ENCODE measurements at regions not wholly inside any gene's neighbourhood (a gene's known extent, or its start where the extent isn't known, plus 50 kb on each side); places are given as distances from the start of the nearest gene placed in this dataset.
A peak's percentile ranks its signal among the peaks of the same experiment; 100 is the strongest.
"Not testable (repeated sequence)": the region's sequence is repeated elsewhere in the genome, so short reads cannot be mapped to it uniquely, and the experiment has no call there.

DNA sequence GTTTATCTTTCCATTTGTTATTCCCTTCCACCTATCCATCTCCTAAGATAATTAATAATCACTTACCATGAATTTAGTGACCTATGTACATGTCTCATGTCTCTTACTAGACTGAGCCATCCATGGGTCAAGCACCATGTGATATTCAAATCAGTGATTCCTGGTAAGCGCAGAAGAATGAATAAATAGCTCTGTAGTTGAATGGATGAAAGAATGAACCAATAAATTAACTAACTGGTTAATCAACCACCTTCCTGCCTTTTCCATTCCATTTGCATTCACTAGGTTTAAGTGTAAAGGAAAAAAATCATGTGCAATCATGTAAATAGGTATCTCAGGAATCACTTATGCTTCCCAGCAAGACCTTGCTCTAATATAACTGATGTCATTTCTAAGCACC, 779.5 kb downstream of the NTRK3 start:
- Histone ChIP-seq H3K27ac (no peak overlapping the region), H3K27me3 (ENCODE audit: insufficient read depth in 3 of 3, low read length in 2 of 3) (no peaks in the 10 kb centered on the region), H3K4me3 (no peak overlapping the region), H3K36me3 (ENCODE audit: insufficient read depth in 1 of 2, low read depth in 1 of 2) (no peaks in the 10 kb centered on the region), H3K4me1 (no peaks in the 10 kb centered on the region), H3K9me3 (no peaks in the 10 kb centered on the region)
- TF ChIP-seq CTCF (IDR thresholded peaks at IDR 0.05), result no peak
- intact Hi-C loops (cut with DNase I), result no loop called here
- ATAC-seq, result no peak
- 96 to 97% (median 97%) methylated on average over 1 of the region's 1 CpG for WGBS, 3 donors
- no peak for DNase-seq

- Histone ChIP-seq H3K4me1 (no peaks in the 10 kb centered on the region), H3K9me3 (no peaks in the 10 kb centered on the region), H3K36me3 (ENCODE audit: insufficient read depth in 1 of 2, low read depth in 1 of 2) (no peaks in the 10 kb centered on the region), H3K27me3 (ENCODE audit: insufficient read depth in 3 of 3, low read length in 2 of 3) (no peaks in the 10 kb centered on the region), H3K27ac (no peak overlapping the region), H3K4me3 (no peak overlapping the region)
- 48 to 57% (median 49%) methylated on average over 2 of the region's 2 CpGs for WGBS, 3 donors
- TF ChIP-seq CTCF (IDR thresholded peaks at IDR 0.05), result no peak
- intact Hi-C loops (cut with DNase I), result no loop called here
- ATAC-seq (no peak), DNase-seq (no peak)
Measured at GRCh38 chr15:87470923-87471322, 785.6 kb downstream of the NTRK3 start.

DNA sequence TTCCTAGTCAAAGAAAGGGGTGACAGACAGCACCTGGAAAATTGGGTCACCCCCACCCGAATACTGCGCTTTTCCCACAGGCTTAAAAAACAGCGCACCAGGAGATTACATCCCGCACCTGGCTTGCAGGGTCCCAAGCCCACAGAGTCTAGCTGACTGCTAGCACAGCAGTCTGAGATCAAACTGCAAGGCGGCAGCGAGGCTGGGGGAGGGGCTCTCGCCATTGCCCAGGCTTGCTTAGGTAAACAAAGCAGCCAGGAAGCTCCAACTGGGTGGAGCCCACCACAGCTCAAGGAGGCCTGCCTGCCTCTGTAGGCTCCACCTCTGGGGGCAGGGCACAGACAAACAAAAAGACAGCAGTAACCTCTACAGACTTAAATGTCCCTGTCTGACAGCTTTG, 792.6 kb downstream of the NTRK3 start:
- WGBS, 3 donors, result 64 to 83% (median 76%) methylated on average over 6 to 7 of the region's 7 CpGs
- H3K27ac ChIP-seq; ATAC-seq; H3K4me1 ChIP-seq; intact Hi-C loops (cut with DNase I); H3K36me3 ChIP-seq (ENCODE audit: insufficient read depth in 1 of 2, low read depth in 1 of 2); H3K9me3 ChIP-seq; H3K4me3 ChIP-seq; H3K27me3 ChIP-seq (ENCODE audit: insufficient read depth in 3 of 3, low read length in 2 of 3): not testable (repeated sequence)
- peak in 1 of 2 donors; percentile 32 for DNase-seq

GRCh38 chr15:87461631-87462030, 794.9 kb downstream of the NTRK3 start:
- no peaks in the 10 kb centered on the region for H3K4me1 ChIP-seq
- DNase-seq (no peak), ATAC-seq (no peak)
- H3K36me3 ChIP-seq (ENCODE audit: insufficient read depth in 1 of 2, low read depth in 1 of 2), result no peaks in the 10 kb centered on the region
- H3K9me3 ChIP-seq, result no peaks in the 10 kb centered on the region
- intact Hi-C loops (cut with DNase I), result no loop called here
- no peak overlapping the region for H3K27ac ChIP-seq
- TF ChIP-seq CTCF (IDR thresholded peaks at IDR 0.05), result no peak
- no peaks in the 10 kb centered on the region for H3K27me3 ChIP-seq (ENCODE audit: insufficient read depth in 3 of 3, low read length in 2 of 3)
- H3K4me3 ChIP-seq, result no peak overlapping the region

DNA sequence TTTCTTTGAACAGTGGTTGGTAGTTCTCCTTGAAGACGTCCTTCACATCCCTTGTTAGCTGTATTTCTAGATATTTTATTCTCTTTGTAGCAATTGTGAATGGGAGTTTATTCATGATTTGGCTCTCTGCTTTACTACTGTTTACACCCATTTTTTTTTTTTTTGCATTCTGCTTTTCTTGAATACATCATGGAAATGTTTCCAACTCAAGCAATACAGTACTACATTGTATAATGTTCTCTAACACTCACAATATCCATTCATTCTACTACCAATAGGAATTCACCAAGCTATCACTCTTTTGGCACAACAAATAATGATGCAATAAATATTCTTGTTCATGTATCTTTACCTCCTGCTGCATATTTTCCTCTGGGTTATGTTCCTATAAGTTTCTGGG, 801.7 kb downstream of the NTRK3 start:
- 75 to 86% (median 82%) methylated on average over 1 of the region's 1 CpG for WGBS, 3 donors
- no peak for DNase-seq

More for the DNA sequence above, 801.7 kb downstream of the NTRK3 start:
- H3K36me3 ChIP-seq (ENCODE audit: insufficient read depth in 1 of 2, low read depth in 1 of 2), result no peaks in the 10 kb centered on the region
- intact Hi-C loops (cut with DNase I), result no loop called here
- H3K27me3 ChIP-seq (ENCODE audit: insufficient read depth in 3 of 3, low read length in 2 of 3), result no peaks in the 10 kb centered on the region
- no peak for ATAC-seq
- H3K27ac ChIP-seq, result no peak overlapping the region
- TF ChIP-seq CTCF (IDR thresholded peaks at IDR 0.05), result no peak
- H3K4me1 ChIP-seq, result no peaks in the 10 kb centered on the region
- H3K4me3 ChIP-seq, result no peak overlapping the region
- no peaks in the 10 kb centered on the region for H3K9me3 ChIP-seq

Data from psoas muscle (tissue), 7 donors.